NOMO-1 (cell line): ENCODE measurements at regions not wholly inside any gene's neighbourhood (a gene's known extent, or its start where the extent isn't known, plus 50 kb on each side); places are given as distances from the start of the nearest gene placed in this dataset.
"Not testable (repeated sequence)": the region's sequence is repeated elsewhere in the genome, so short reads cannot be mapped to it uniquely, and the experiment has no call there.

ENCODE experiments used
- DNase-seq, 2 experiments: peaks; one replicate each; lab custom pipeline; 2025; ENCODE audit not compliant: unreplicated experiment in 2 of 2; lab: John Stamatoyannopoulos, UW

DNA sequence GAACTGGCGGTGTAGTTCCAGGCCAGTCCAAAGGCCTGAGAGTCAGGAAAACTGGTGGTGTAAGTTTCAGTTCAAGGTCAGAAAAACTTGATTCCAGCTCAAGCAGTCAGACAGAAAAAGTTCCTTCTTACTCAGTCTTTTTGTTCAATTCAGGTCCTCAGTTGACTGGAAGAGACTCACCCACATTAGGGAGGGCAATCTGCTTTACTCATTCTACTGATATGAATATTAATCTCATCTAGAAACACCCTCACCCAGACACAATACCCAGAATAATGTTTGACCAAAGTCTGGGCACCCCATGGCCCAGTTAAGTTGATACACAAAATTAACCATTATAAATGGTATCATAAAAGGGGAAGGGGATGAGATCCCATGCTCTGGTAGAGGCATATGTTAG lies 50.1 kb upstream of the LTA4H start:
- DNase-seq, result no peak

DNA sequence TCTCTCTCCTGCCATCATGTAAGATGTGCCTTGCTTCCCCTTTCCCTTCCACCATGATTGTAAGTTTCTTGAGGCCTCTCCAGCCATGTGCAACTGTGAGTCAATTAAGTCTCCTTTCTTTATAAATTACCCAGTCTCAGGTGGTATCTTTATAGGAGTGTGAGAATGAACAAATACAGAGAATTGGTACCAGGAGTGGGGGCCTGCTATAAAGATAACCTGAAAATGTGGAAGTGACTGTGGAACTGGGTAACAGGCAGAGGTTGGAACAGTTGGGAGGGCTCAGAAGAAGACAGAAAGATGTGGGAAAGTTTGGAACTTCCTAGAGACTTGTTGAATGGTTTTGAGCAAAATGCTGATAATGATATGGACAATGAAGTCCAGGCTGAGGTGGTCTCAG lies 50.8 kb upstream of the LTA4H start:
- DNase-seq, result not testable (repeated sequence)

DNA sequence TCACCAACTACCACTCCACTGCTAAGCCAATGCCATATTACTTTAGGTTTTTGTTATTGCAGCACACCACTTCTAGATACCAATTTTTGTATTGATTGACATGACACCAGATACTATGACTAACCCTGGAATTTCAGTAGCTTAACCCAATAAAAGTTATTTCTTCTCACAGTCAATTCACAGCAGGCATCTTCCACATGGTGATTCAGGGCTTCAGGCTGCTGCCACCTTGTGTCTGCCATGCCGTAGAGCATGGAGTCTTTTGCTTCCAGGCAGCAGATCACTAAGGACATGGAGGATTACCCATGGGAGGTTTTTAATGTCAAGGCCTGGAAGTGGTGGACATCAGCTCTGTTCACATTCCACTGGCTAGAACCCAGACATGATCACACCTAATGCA lies 56.4 kb upstream of the LTA4H start:
- no peak for DNase-seq

DNA sequence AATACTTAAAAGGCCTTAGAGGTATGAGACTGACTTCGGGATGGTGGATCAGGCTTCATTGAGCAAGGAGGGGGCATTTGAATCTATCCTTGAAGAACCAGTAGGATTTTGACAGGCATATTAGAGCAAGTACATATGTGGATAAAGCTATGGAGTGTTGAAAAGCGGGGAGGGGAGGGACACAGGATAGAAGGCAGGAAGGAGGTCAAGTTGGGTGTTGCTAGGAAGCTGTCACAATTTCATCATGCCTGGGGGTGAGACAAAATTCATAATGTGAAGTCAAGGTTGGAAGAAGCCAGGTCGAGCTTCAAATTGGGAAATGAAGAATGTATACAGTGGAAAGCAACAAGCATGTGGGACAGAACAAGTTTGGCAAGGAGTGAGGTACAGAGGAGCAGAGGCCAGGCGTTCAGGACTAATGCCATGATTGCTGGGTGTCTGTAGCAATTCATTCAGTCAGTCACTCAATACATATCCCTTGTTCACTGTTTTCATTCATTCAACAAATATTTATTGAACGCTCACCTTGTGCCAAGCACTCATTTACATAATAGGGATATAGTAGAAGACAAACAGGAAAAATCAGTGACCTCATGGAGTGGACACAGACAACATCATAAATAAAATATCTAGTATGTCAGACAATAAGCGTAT lies 58.3 kb upstream of the LTA4H start:
- DNase-seq, result no peak

DNA sequence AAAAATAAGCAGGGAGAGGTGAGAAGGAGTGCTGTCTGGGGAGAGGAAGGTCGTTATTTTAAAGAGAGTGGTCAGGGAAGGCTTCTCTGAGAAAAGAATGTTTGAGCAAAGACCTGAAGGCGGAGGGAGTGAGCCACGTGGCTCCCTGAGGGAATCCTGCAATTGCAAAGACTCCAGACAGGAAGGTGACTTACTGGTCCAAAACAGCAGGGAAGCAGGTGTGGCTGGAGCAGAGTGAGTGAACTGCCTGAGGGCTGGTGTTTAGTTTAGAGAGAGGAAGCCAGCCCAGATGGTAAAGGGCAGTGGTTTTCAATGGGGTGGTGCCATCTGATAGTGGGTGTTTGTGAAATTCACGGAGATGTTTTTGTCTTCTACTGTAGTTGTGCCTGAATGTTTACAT lies 58.8 kb upstream of the LTA4H start:
- no peak for DNase-seq

DNA sequence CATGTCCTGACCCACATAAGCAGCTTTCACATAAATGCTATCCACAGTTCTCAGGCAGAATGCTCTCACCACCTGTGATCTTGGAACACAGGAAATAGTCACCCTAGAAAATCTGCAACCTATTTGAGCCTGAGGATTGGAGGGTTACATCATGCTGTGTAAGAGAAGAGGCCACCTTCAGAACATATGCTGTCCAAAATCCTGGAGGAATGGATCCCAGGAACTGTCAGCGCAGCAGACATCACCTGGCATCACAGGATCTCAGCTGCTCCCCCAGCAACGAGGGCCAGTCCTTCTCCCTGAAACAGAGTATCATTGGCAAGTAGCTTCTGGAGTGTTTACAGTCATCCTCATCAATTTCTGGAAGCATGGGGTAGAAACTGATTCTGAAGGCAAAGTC lies 63.2 kb upstream of the LTA4H start:
- DNase-seq, result no peak

DNA sequence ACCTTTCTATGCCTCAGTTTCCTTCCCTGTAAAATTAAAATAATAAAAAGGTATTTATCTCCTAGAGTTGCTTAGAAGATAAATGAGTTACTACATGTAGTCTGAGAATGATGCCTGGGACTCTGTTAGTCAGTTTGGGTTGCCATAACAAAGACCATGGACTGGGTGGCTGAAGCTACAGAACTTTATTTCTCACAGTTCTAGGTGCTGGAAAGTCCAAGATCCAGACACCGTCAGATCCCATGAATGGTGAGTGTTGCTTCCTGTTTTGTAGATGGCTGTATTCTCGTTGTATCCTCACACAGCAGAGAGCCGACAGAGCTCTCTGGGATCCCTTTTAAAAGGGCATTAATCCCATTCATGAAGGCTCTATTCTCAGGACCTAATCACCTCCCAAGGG lies 64.0 kb upstream of the LTA4H start:
- DNase-seq, result no peak

DNA sequence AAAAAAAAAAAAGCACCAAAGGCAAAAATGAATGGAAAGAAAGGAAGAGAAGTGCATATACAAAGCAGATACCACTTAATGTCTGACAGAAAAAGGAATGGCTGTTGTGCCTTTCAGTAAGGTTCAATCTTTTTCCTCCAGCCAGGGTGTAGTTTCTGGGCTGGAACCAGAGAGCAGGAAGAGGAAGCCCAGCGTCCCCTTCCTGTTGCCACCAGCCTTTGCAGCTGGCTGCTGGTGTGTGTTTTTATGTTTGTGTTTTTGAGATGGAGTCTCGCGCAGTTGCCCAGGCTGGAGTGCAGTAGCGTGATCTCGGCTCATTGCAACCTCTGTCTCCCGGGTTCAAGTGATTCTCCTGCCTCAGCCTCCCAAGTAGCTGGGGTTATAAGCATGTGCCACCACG lies 64.6 kb upstream of the LTA4H start:
- DNase-seq, result no peak

DNA sequence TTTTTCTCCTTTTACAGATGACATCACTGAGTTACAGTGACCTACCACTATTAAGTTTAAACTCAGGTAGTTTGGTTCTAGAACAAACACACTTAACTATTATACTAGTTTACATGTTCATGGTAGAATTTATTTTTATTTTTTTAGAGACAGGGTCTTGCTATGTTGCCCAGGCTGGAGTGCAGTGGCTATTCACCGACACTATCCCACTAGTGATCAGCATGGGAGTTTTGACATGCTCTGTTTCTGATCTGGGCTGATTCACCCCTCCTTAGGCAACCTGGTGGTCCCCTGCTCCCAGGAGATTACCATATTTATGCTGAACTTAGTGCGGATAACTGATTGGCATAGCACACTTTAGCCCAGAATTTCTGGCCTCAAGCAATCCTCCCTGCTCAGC lies 66.4 kb upstream of the LTA4H start:
- no peak for DNase-seq

DNA sequence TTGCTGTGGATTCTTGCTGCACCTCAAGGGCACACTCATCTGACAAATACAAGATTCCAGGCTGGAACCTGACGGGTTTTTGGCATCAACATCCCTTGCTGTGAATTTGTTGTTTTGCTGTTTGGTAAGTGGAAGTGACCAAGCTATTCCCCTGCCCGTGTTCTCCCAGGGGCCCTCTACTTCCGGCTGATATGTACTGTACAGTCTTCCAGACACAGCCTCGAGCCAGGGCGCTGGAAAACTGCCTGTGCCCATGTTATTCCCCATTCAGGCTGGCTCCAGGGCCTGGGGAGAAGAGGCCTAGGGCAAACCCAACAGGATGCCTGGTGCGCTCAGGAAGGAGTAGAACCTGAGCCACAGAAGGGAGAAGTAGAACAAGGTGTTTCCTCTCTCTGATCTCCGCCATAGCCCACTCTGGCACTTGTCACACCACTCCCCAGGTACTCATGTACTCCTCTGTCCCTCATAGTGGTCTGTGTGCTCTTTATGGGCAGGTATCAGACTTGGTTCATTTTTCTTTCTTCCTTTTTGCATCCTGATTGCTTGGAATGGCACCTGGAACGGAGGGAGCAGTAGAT lies 67.8 kb upstream of the LTA4H start:
- DNase-seq, result no peak

DNA sequence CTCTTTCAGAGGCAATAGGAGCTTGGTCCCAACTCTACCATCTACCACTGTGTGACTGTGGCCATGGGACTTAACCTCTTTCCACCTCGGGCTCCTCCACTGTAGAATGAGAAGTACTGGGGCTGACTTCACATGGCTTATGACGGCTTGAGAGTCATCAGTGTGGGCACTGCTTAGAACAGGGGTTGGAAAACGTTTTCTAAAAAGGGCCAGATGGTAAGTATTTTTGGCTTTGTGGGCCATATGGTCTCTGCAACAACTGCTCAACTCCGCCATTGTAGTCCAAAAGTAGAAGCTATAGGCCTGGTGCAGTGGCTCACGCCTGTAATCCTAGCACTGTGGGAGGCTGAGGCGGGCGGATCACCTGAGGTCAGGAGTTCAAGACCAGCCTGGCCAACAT lies 69.2 kb upstream of the LTA4H start:
- DNase-seq, result no peak

DNA sequence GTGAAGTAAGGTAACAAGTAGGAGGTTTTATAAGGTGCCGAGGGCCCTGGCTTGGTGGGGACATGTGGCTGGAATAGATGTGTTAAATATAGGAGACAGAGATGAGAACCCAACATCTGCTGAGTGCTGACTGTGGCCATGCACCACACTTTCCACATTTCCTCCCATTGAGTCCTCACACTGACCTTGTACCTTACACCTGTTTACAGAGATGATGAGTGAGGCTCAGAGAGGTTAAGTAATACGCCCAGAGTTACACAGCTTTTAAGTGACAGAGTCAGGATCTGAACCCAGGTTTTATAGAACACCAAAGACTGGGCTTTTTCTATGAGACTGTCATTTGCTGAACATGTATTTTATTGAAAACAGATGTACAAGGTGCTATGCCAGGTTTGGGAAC lies 70.8 kb upstream of the LTA4H start:
- DNase-seq, result no peak

DNA sequence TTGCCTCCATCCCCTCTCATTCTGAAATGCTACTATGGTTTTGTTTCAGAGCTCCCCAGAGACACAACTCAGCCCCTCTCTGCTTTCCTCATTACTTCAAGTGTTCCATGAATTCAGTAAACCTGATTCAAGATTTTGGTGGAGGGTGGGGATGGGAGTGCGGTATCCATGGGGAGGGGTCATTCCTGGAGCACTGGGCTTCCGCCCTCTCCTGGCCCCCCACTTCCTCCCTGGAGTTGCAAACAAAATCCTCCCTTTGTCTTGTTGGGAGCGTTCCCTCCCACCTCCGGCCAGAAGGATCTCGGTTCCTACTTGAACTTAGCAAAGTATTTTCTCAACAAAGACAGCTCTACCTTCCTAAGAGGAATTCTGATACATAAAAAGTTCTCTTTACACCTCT lies 71.8 kb upstream of the LTA4H start:
- no peak for DNase-seq

DNA sequence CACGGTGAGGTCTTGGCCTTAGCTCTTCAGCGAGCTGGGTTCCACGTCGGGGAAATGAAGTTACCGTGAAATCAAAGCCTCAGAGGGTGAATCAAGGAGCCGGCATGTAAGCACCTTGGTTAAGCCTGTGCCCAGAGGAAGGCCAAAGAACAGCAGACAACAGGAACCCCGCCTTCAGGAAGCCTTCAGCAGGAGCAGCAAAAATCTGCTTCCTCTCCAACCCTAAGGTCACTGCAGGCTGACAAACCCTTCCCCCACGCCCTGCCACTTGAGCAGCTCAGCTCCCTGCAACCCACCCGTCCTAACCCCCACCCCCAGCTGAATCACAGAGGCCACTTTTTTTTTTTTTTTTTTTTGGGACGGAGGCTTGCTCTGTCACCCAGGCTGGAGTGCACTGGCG lies 72.9 kb upstream of the LTA4H start:
- DNase-seq, result peak; percentile 66

DNA sequence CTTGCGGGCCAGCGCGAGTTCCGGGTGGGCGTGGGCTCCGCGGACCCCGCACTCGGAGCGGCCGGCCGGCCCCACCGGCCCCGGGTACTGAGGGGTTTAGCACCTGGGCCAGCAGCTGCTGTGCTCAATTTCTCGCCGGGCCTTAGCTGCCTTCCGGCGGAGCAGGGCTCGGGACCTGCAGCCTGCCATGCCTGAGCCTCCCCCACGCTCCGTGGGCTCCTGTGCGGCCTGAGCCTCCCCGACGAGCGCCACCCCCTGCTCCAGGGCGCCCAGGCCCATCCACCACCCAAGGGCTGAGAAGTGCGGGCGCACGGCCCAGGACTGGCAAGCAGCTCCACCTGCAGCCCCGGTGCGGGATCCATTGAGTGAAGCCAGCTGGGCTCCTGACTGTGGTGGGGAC lies 73.6 kb upstream of the LTA4H start:
- not testable (repeated sequence) for DNase-seq

DNA sequence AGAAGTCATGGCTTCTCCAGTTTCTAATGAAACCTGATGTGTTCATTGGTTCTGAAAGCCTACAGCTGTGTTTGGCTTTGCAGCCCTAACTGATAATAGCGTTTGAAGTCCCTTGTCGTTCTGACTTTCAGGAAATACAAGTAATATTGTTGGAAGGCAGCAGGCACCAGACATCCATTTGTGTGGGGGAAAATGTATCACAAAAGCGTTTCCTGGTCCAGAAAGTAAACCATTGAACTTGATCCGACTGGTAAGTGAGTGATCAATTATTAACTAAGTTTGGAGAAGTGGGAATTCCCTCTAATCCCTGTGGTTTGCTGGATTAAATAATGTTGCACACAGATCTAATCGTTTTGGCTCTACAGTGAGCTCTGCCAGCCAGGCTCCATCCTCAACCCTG lies 77.3 kb upstream of the LTA4H start:
- no peak for DNase-seq

DNA sequence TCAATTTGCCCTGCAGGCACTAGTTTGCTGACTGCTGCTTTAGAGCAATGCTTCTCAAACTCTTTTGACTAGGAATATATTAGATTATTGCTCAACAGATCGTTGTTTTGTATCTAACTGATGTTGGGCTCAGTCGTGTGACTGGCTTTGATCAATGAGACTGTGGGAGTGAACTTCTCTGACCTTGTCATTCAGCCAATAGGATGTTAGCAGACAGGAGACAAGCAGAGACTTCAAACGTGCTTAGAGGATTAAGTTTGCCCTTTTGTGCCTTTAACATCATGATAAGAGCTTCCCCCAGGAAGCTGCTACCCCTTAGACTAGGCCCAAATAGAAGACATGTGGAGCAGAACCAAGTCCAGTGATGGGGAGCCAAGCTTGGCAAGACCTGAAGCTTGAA lies 76.7 kb upstream of the ELK3 start:
- no peak for DNase-seq

DNA sequence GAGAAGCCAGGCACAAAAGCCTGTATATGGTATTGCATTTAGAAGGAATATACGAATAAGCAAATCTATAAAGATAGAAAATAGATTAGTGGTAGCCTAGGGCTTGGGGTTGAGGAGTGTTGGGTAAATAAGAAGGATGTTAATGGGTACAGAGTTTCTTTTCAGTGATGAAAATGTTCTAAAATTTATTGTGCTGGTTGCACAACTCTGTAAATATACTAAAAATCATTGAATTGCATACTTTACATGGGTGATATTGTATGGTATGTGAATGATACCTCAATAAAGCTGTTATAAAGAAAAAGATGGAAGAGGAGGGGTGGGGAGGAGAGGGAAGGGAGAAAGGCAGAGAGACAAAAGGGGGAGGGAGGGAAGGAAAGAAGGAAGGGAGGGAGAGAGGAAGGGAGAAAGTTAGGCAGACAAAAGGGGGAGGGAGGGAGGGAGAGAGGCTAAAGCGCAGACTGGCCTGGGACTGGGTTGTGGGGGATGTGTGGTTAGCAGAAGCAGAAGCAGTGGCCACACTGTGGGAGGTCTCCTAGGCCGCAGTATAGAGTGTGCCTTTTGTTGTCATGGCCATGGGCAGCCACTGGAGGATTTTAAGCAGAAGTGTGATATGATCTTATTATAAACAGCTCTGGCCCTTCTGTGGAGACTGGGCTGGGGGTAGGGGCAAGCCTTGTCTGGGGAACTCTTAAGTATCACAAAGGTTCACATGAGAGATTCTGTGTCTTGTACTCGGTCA lies 73.6 kb upstream of the ELK3 start:
- DNase-seq, result peak; percentile 96 to 97

DNA sequence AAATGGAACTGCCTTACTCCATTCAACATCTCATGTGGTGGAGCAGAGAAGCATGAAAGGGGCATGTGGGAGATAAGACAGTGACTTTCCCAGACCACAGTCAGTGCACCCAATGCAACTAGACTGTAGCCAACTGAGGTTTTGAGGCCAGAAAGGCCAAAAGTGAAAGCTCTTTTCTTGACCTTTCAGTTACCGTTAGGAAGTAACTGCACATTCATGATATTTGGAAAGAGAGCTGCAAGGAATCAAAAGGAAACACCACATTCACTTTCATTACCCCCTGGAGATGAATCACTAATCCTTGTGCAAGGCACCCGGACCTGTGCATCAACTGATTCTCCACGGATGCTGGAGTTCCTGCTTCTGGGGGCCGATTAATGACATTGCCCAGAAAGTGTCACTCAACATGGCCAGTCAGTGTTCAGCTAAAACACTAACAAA lies 72.9 kb upstream of the ELK3 start:
- peak; percentile 89 to 97 for DNase-seq

DNA sequence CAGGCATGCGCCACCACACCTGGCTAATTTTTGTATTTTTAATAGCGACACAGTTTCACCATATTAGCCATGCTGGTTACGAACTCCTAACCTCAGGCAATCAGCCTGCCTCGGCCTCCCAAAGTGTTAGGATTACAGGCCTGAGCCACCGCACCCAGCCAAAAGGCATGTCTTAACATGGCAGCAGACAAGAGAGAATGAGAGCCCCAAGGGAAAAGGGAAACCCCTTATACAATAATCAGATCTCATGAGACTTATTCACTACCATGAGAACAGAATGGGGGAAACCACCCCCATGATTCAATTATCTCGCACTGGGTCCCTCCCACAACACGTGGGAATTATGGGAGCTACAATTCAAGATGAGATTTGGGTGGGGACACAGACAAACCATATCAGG lies 65.9 kb upstream of the ELK3 start:
- DNase-seq, result not testable (repeated sequence)

DNA sequence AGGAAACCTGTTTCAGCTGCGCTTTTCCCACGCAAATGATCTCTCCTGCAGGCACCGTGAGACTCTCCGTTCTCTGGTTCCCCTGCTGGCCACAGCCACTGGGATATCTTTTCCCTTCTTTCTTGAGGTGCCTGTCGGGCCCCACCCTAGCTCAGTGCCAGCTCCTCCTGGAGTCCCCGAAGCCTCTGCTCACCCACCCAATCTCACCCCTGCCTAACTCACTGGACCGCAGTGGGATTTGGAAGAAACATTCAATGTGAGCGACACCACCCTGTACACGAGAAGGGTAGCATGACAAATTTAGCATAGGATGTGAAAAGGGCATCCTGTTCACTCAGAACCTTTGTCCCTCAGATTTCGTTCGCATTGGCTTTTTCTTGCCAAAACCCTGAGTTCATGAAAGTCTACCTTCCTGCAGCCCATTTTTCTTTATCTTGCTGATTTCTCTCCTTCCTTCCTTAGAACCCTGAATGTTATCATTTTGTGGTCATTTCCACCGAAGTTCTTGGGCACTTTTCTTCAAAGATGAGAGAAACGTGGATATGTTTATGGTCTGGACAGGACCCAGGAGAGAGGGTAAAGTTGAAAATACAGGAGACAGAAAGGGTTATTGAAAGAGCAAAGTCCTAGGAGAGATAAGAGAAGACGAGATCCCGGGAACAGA lies 63.6 kb upstream of the ELK3 start:
- no peak for DNase-seq
